Stomach (tissue), 4 donors: ENCODE measurements at regions not wholly inside any gene's neighbourhood (a gene's known extent, or its start where the extent isn't known, plus 50 kb on each side); places are given as distances from the start of the nearest gene placed in this dataset.

Experiments used
- EP300 ChIP-seq: sonication (generic); formaldehyde crosslinking; IDR thresholded peaks from one replicate; pipeline ENCODE4 v1.6.1; 2017; ENCODE audit warnings: antibody characterized with exemption
- POLR2A ChIP-seq, 4 donors: fragments of 450-650 bp; IDR thresholded peaks; one replicate each; pipeline ENCODE4 v1.6.1; 2016; ENCODE audit warnings: antibody characterized with exemption in 4 of 4, control low read depth in 2 of 4, mild to moderate bottlenecking in 1 of 4, moderate library complexity in 1 of 4
- POLR2AphosphoS5 ChIP-seq, 3 donors: sonication (generic); formaldehyde crosslinking; IDR thresholded peaks; one replicate each; pipeline ENCODE4 v1.6.1; 2016; ENCODE audit warnings: antibody characterized with exemption in 3 of 3
- TF ChIP-seq, protein P1 (sequence below), 7 experiments: fragments of 450-650 bp in 4 of 7; fragments of 200-600 bp in 3 of 7; sonication (generic) in 3 of 7; IDR thresholded peaks; one replicate each; pipeline ENCODE4 v1.5.1; 2016 to 2019; ENCODE audit warnings: antibody characterized with exemption in 7 of 7, control low read depth in 2 of 7, mild to moderate bottlenecking in 1 of 7

GRCh38 chr18:37658894-37659293, 93.3 kb upstream of the CELF4 start:
- TF ChIP-seq, protein P1, sequence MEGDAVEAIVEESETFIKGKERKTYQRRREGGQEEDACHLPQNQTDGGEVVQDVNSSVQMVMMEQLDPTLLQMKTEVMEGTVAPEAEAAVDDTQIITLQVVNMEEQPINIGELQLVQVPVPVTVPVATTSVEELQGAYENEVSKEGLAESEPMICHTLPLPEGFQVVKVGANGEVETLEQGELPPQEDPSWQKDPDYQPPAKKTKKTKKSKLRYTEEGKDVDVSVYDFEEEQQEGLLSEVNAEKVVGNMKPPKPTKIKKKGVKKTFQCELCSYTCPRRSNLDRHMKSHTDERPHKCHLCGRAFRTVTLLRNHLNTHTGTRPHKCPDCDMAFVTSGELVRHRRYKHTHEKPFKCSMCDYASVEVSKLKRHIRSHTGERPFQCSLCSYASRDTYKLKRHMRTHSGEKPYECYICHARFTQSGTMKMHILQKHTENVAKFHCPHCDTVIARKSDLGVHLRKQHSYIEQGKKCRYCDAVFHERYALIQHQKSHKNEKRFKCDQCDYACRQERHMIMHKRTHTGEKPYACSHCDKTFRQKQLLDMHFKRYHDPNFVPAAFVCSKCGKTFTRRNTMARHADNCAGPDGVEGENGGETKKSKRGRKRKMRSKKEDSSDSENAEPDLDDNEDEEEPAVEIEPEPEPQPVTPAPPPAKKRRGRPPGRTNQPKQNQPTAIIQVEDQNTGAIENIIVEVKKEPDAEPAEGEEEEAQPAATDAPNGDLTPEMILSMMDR (IDR thresholded peaks at IDR 0.05) = no peak
- no peak for TF ChIP-seq POLR2AphosphoS5 (IDR thresholded peaks at IDR 0.05)
- no peak for TF ChIP-seq POLR2A (IDR thresholded peaks at IDR 0.05)
- no peak for TF ChIP-seq EP300
